A549 (cell line): ENCODE measurements at regions not wholly inside any gene's neighbourhood (a gene's known extent, or its start where the extent isn't known, plus 50 kb on each side); places are given as distances from the start of the nearest gene placed in this dataset.

Experiments
- ATAC-seq, 2 experiments: fragments of 200-7000 bp in 1 of 2; fragments of >200 bp in 1 of 2; cut with Nextera tagmentation in 1 of 2; cut with Tn5 transposase in 1 of 2; 3 replicates each; pipeline versions ENCODE4 v1.8.0 to v1.9.1; 2018 to 2020; ENCODE audit warnings: mild to moderate bottlenecking in 1 of 2, moderate library complexity in 1 of 2
- CTCF ChIA-PET: fragments of 300-600 bp; sonication (Branson Sonifier 250); formaldehyde crosslinking; extraction: SDS; loops from one replicate; lab custom pipeline; 2021; ENCODE audit warnings: antibody characterized with exemption, inconsistent platforms; lab: Yijun Ruan, JAX
- POLR2A ChIA-PET: fragments of 350-600 bp; formaldehyde crosslinking; extraction: SDS; loops from one replicate; lab custom pipeline; 2021; ENCODE audit warnings: antibody characterized with exemption, inconsistent platforms; lab: Yijun Ruan, JAX
- DNase-seq, 2 experiments: peaks; one replicate each; pipeline versions ENCODE4 v3.0.0 to v3.0.0-alpha.2; 2011 to 2016; ENCODE audit warnings: low read depth in 1 of 2, low spot score in 1 of 2
- FAIRE-seq: peaks from 2 replicates; lab custom pipeline; 2011; peaks lifted over from hg19 to GRCh38; lab: Jason Lieb, UNC
- H3K27ac ChIP-seq, 2 experiments: fragments of >200 bp; sonication (Bioruptor Twin); formaldehyde crosslinking; 3 replicates each; pipeline ENCODE4 v1.5.1; 2016 to 2017
- H3K4me1 ChIP-seq: fragments of >200 bp; sonication (Bioruptor Twin); formaldehyde crosslinking; 3 replicates; pipeline ENCODE4 v1.6.1; 2016
- H3K4me2 ChIP-seq: fragments of >200 bp; sonication (Bioruptor Twin); formaldehyde crosslinking; 3 replicates; pipeline ENCODE4 v1.6.1; 2016
- H3K4me3 ChIP-seq: fragments of >200 bp; sonication (Bioruptor Twin); formaldehyde crosslinking; 3 replicates; pipeline ENCODE4 v1.5.1; 2016
- H3K9me3 ChIP-seq: fragments of >200 bp; sonication (Bioruptor Twin); formaldehyde crosslinking; 3 replicates; pipeline ENCODE4 v1.6.1; 2016
- EHF ChIP-seq: fragments of 250-450 bp; sonication (Bioruptor Pico); IDR thresholded peaks from 2 replicates; pipeline ENCODE4 v1.5.0; 2020; ENCODE audit warnings: mild to moderate bottlenecking
- EP300 ChIP-seq, 2 experiments: fragments of >200 bp; sonication (Bioruptor Twin); formaldehyde crosslinking; IDR thresholded peaks; 2 replicates in 1 of 2; 3 replicates in 1 of 2; pipeline ENCODE4 v1.6.1; 2016 to 2017
- FOXS1 ChIP-seq: fragments of 250-450 bp; sonication (Bioruptor Pico); IDR thresholded peaks from 2 replicates; pipeline ENCODE4 v1.5.0; 2020; ENCODE audit warnings: mild to moderate bottlenecking, moderate library complexity
- HOXA7 ChIP-seq: fragments of 250-450 bp; sonication (Bioruptor Pico); IDR thresholded peaks from 2 replicates; pipeline ENCODE4 v1.5.0; 2020; ENCODE audit warnings: mild to moderate bottlenecking, moderate library complexity
- JUNB ChIP-seq: fragments of >200 bp; sonication (Bioruptor Twin); formaldehyde crosslinking; IDR thresholded peaks from 2 replicates; pipeline ENCODE4 v1.6.1; 2016
- KDM5A ChIP-seq: fragments of 200-600 bp; sonication (generic); IDR thresholded peaks from 2 replicates; pipeline ENCODE4 v1.6.1; 2016; ENCODE audit warnings: antibody characterized with exemption, mild to moderate bottlenecking
- NFE2L2 ChIP-seq: fragments of 150-350 bp; conservative IDR thresholded peaks from 2 replicates; pipeline ENCODE4 v1.6.1; 2014; ENCODE audit warnings: low read length
- PHF8 ChIP-seq: fragments of 200-600 bp; sonication (generic); IDR thresholded peaks from 2 replicates; pipeline ENCODE4 v1.6.1; 2016; ENCODE audit warnings: low read depth, mild to moderate bottlenecking, antibody characterized with exemption, moderate library complexity, borderline replicate concordance
- RFX5 ChIP-seq: fragments of 450-650 bp; IDR thresholded peaks from 2 replicates; pipeline ENCODE4 v1.7.1; 2014; ENCODE audit warnings: antibody characterized with exemption, mild to moderate bottlenecking, moderate library complexity
- SREBF2 ChIP-seq: fragments of 450-650 bp; IDR thresholded peaks from 2 replicates; pipeline ENCODE4 v1.6.1; 2014; ENCODE audit warnings: mild to moderate bottlenecking, moderate library complexity
- ZC3H11A ChIP-seq: fragments of 450-650 bp; IDR thresholded peaks from 2 replicates; pipeline ENCODE4 v1.6.1; 2014; ENCODE audit warnings: antibody characterized with exemption, mild to moderate bottlenecking
- WGBS: methylation state at CpG from one replicate; pipeline ENCODE4 v1.1.6; 2017; ENCODE audit errors: missing lambda C conversion rate; 5-methylcytosine and 5-hydroxymethylcytosine counted together
- TF ChIP-seq, protein P1 (sequence below): fragments of 450-650 bp; IDR thresholded peaks from 2 replicates; pipeline ENCODE4 v1.6.1; 2014; ENCODE audit warnings: antibody characterized with exemption
- TF ChIP-seq, protein P2 (sequence below): fragments of >200 bp; sonication (Bioruptor Twin); formaldehyde crosslinking; IDR thresholded peaks from 2 replicates; pipeline ENCODE4 v1.6.1; 2016
- TF ChIP-seq, protein P3 (sequence below): IDR thresholded peaks from 2 replicates; pipeline ENCODE4 v1.6.1; 2012

GRCh38 chr4:96670381-96670780 is 830.5 kb downstream of the PDHA2 start:
- ChIA-PET CTCF (no interaction called here), POLR2A (no interaction called here)
- FAIRE-seq (no peak), DNase-seq (no peak), ATAC-seq (no peak)
- H3K4me3 ChIP-seq: no peak overlapping the region
- 9% methylated on average over 2 of the region's 2 CpGs for WGBS
- no peak overlapping the region for H3K27ac ChIP-seq
- H3K4me2 ChIP-seq: no peak overlapping the region
- no peaks in the 10 kb centered on the region for H3K4me1 ChIP-seq
- H3K9me3 ChIP-seq: no peaks in the 10 kb centered on the region
- TF ChIP-seq JUNB (no peak), EHF (CRISPR knock-in tag) (no peak), NFE2L2 (no peak)
- TF ChIP-seq, protein P1, sequence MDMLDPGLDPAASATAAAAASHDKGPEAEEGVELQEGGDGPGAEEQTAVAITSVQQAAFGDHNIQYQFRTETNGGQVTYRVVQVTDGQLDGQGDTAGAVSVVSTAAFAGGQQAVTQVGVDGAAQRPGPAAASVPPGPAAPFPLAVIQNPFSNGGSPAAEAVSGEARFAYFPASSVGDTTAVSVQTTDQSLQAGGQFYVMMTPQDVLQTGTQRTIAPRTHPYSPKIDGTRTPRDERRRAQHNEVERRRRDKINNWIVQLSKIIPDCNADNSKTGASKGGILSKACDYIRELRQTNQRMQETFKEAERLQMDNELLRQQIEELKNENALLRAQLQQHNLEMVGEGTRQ: no peak
- TF ChIP-seq, protein P2, sequence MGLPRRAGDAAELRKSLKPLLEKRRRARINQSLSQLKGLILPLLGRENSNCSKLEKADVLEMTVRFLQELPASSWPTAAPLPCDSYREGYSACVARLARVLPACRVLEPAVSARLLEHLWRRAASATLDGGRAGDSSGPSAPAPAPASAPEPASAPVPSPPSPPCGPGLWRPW: no peak

DNA sequence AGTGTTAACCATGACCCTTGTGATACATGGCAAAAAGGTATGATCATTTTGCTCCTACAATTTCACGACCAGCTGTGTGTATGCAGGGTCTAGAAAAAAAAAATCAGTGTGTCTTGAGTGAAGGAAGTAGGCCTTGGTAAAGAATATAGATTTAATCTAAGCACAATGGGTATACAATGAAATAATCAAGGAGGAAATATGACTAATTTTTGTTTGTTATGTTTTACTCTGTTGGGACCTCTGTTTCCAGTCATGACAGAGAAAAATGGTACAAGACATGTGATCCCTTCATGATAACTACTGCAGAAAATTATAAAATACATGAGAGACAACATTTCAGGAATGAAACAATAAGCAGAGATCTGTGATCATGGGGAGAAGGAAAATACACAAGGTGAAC is 835.5 kb downstream of the PDHA2 start:
- FAIRE-seq (no peak), DNase-seq (no peak), ATAC-seq (no peak)
- POLR2A ChIA-PET: no interaction called here
- H3K9me3 ChIP-seq: no peaks in the 10 kb centered on the region
- H3K4me3 ChIP-seq: no peak overlapping the region
- WGBS: 19% methylated on average over 1 of the region's 1 CpG
- TF ChIP-seq, protein P3, sequence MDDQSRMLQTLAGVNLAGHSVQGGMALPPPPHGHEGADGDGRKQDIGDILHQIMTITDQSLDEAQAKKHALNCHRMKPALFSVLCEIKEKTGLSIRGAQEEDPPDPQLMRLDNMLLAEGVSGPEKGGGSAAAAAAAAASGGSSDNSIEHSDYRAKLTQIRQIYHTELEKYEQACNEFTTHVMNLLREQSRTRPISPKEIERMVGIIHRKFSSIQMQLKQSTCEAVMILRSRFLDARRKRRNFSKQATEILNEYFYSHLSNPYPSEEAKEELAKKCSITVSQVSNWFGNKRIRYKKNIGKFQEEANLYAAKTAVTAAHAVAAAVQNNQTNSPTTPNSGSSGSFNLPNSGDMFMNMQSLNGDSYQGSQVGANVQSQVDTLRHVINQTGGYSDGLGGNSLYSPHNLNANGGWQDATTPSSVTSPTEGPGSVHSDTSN: no peak
- no peak for TF ChIP-seq ZC3H11A
- no peak for TF ChIP-seq HOXA7
- no peak for TF ChIP-seq SREBF2
- no peak for TF ChIP-seq PHF8
- TF ChIP-seq, protein P2: no peak
- no peak for TF ChIP-seq FOXS1 (CRISPR knock-in tag)
- CTCF ChIA-PET: no interaction called here
- no peak overlapping the region for H3K4me2 ChIP-seq
- no peak overlapping the region for H3K27ac ChIP-seq
- H3K4me1 ChIP-seq: no peaks in the 10 kb centered on the region

- Histone ChIP-seq H3K9me3 (no peaks in the 10 kb centered on the region), H3K4me1 (no peaks in the 10 kb centered on the region), H3K4me2 (no peak overlapping the region), H3K4me3 (no peak overlapping the region), H3K27ac (no peak overlapping the region)
- no peak for DNase-seq
- ChIA-PET POLR2A (no interaction called here), CTCF (no interaction called here)
- TF ChIP-seq KDM5A: no peak
- FAIRE-seq: no peak
- ATAC-seq: no peak
- WGBS: 33% methylated on average over 1 of the region's 1 CpG
Measured at GRCh38 chr4:96675896-96676295, 836.0 kb downstream of the PDHA2 start.

DNA sequence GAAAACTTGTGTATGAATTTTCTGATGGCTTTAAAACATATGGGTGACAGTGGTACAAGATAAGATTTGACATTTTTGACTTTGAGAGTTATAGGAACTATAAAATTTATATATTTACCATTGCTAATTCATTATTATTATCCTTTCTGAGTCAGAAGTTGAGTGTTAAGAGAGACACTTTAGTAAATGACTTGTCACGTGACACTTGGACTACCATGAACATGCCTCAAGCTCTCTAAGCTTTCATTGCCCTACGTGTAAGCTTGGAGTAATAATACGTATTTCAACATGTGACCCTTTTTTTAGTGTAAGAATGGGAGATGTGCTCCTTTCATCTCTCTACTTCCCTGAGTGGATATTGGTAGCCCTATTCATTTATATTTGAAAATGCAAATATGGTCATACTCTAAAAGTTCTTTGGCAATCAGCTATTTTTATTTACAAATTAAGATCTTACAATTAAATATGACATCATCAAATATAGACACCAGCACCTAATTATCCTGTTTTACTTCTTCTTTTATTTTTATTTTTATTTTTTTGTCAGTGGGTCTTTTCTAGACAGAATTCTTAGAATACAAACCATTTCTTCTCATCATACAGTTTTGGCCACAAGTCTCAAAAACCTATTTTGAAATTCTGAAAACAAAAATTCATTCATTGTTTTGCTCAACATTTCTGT is 837.0 kb downstream of the PDHA2 start:
- POLR2A ChIA-PET: no interaction called here
- no peaks in the 10 kb centered on the region for H3K9me3 ChIP-seq
- FAIRE-seq: no peak
- no peak for TF ChIP-seq RFX5
- CTCF ChIA-PET: no interaction called here
- WGBS: 52% methylated on average over 3 of the region's 3 CpGs
- no peak for ATAC-seq
- H3K4me2 ChIP-seq: no peak overlapping the region
- no peak overlapping the region for H3K27ac ChIP-seq
- no peak overlapping the region for H3K4me3 ChIP-seq
- no peak for DNase-seq
- no peaks in the 10 kb centered on the region for H3K4me1 ChIP-seq

GRCh38 chr4:96677499-96677898 is 837.6 kb downstream of the PDHA2 start:
- no peak overlapping the region for H3K4me3 ChIP-seq
- H3K4me1 ChIP-seq: no peaks in the 10 kb centered on the region
- FAIRE-seq: no peak
- 3% methylated on average over 1 of the region's 1 CpG for whole genome bisulfite sequencing
- no peak for ATAC-seq
- H3K27ac ChIP-seq: no peak overlapping the region
- TF ChIP-seq NFE2L2 (0 out of 2 replicates have a peak, but pooled peaks have one; percentile 31), EP300 (IDR thresholded peaks at IDR 0.05) (no peak)
- ChIA-PET POLR2A (no interaction called here), CTCF (no interaction called here)
- H3K9me3 ChIP-seq: no peaks in the 10 kb centered on the region
- no peak for DNase-seq
- no peak overlapping the region for H3K4me2 ChIP-seq
